Pancreas (tissue), 10 donors: ENCODE measurements at regions not wholly inside any gene's neighbourhood (a gene's known extent, or its start where the extent isn't known, plus 50 kb on each side); places are given as distances from the start of the nearest gene placed in this dataset.

ENCODE experiments used
- ATAC-seq, 4 donors: fragments of 200-7000 bp; cut with Tn5 transposase; one replicate each; pipeline versions ENCODE4 v1.8.0 to v1.9.1; 2020; ENCODE audit warnings: mild to moderate bottlenecking in 4 of 4, moderate library complexity in 4 of 4
- DNase-seq, 6 donors: peaks; one replicate each; pipeline ENCODE4 v3.0.0-alpha.2; 2020
- FAIRE-seq: peaks from 2 replicates; lab custom pipeline; 2012; peaks lifted over from hg19 to GRCh38; lab: Jason Lieb, UNC
- H3K27ac ChIP-seq, 4 donors: fragments of 200-600 bp; sonication (generic); 1 replicate in 3 of 4; 2 replicates in 1 of 4; pipeline versions ENCODE4 v1.5.0 to v1.8.0; 2020
- H3K27me3 ChIP-seq, 4 donors: fragments of 200-600 bp; one replicate each; pipeline ENCODE4 v1.8.0; 2021
- H3K36me3 ChIP-seq, 3 donors: fragments of 200-600 bp; sonication (generic) in 1 of 3; one replicate each; pipeline versions ENCODE4 v1.5.0 to v1.8.0; 2020 to 2021
- H3K4me1 ChIP-seq, 3 donors: fragments of 200-600 bp; one replicate each; pipeline ENCODE4 v1.8.0; 2021
- H3K4me3 ChIP-seq, 4 donors: fragments of 200-600 bp; sonication (generic) in 2 of 4; one replicate each; pipeline versions ENCODE4 v1.5.0 to v1.8.0; 2020 to 2021
- H3K9me3 ChIP-seq, 4 donors: fragments of 200-600 bp; one replicate each; pipeline ENCODE4 v1.8.0; 2021
- WGBS, 2 donors: extraction: QIAGEN DNeasy Blood & Tissue Kit; methylation state at CpG; one replicate each; pipeline ENCODE4 v1.1.7; 2013; 5-methylcytosine and 5-hydroxymethylcytosine counted together
- intact Hi-C, 3 donors: fragments of 100-400 bp; cut with DNase I; formaldehyde crosslinking; loops; one replicate each; pipeline versions ENCODE4 v1.11.1 to v1.14.2; 2022
- TF ChIP-seq, protein P1 (sequence below), 4 donors: fragments of 200-600 bp; sonication (generic) in 3 of 4; IDR thresholded peaks; one replicate each; pipeline versions ENCODE4 v1.5.0 to v1.8.0; 2021; ENCODE audit warnings: antibody characterized with exemption in 4 of 4
- donor health status: healthy with polysubstance abuse.
- donor health status: DM: no; HTN: no; CAD: no; lungs with moderate emphysema.
- donor health status: DM: no; HTN: no; CAD: no.
- donor health status: control.
- donor health status: control.
- donor health status: Bipolar disorder and iron deficiency.
- donor health status: DM: yes; HTN: yes; CAD: no.
- donor health status: DM: no; HTN: no; CAD: no.
- donor health status: DM: no; HTN: no; CAD: no.
- donor health status: DM: yes; HTN: yes; CAD: no.

DNA sequence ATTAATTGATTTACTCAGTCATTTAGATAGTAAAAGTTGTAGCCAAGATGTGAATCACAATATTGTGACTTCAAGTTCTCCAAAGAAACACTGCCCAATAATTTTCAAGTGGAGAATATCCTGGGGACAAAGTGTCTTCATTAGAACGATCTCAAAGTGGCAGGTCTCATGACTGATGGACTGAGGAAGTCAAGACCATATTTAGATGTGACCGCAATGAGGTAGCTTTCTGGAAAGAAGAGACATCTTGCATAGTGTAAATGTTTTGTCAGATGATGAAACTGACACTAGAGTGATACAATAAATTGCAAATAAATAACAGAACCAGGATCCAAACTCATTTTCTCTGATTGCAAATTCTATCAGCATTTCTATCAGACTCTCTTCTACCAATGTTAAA, 1476.9 kb downstream of the EFNB2 start:
- TF ChIP-seq, protein P1, sequence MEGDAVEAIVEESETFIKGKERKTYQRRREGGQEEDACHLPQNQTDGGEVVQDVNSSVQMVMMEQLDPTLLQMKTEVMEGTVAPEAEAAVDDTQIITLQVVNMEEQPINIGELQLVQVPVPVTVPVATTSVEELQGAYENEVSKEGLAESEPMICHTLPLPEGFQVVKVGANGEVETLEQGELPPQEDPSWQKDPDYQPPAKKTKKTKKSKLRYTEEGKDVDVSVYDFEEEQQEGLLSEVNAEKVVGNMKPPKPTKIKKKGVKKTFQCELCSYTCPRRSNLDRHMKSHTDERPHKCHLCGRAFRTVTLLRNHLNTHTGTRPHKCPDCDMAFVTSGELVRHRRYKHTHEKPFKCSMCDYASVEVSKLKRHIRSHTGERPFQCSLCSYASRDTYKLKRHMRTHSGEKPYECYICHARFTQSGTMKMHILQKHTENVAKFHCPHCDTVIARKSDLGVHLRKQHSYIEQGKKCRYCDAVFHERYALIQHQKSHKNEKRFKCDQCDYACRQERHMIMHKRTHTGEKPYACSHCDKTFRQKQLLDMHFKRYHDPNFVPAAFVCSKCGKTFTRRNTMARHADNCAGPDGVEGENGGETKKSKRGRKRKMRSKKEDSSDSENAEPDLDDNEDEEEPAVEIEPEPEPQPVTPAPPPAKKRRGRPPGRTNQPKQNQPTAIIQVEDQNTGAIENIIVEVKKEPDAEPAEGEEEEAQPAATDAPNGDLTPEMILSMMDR (IDR thresholded peaks at IDR 0.05), result no peak
- H3K36me3 ChIP-seq, result no peaks in the 10 kb centered on the region
- 40 to 44% methylated on average over 2 of the region's 2 CpGs for WGBS, 2 donors
- H3K27ac ChIP-seq, result no peak overlapping the region
- no peaks in the 10 kb centered on the region for H3K27me3 ChIP-seq
- DNase-seq (no peak), FAIRE-seq (no peak), ATAC-seq (no peak)
- intact Hi-C loops, result no loop called here
- H3K4me3 ChIP-seq, result no peak overlapping the region
- H3K9me3 ChIP-seq, result no peaks in the 10 kb centered on the region
- no peaks in the 10 kb centered on the region for H3K4me1 ChIP-seq

GRCh38 chr13:105052711-105053110, 1482.8 kb downstream of the EFNB2 start:
- H3K4me1 ChIP-seq, result no peaks in the 10 kb centered on the region
- no peak for DNase-seq
- H3K27me3 ChIP-seq, result no peaks in the 10 kb centered on the region
- no peak overlapping the region for H3K4me3 ChIP-seq
- no peaks in the 10 kb centered on the region for H3K36me3 ChIP-seq
- no peaks in the 10 kb centered on the region for H3K9me3 ChIP-seq
- WGBS, 2 donors, result 71 to 78% methylated on average over 4 of the region's 4 CpGs
- intact Hi-C loops, result no loop called here
- TF ChIP-seq, protein P1 (IDR thresholded peaks at IDR 0.05), result no peak
- H3K27ac ChIP-seq, result no peak overlapping the region
- FAIRE-seq, result no peak
- ATAC-seq, result no peak

DNA sequence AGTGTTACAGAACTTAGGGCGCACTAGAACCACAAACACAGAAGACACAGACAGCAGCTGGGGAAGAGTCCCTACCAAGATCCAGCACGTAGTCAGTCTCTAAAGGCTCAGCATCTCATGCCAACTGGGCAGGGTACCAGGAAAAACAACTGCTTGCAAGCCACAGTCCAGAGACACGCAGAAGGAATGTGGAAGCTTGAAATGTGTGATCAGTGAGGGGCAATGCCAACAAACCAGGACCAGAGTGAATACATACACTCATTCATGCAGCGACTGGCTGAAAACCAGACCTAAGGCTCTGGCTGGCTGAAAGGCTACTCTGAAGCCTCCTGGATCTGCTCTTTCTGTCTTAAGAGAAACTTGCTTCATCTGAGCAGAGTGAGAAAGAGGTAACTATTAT, 1484.8 kb downstream of the EFNB2 start:
- Histone ChIP-seq H3K27ac (no peak overlapping the region), H3K36me3 (no peaks in the 10 kb centered on the region), H3K4me3 (no peak overlapping the region), H3K27me3 (no peaks in the 10 kb centered on the region), H3K4me1 (no peaks in the 10 kb centered on the region), H3K9me3 (no peaks in the 10 kb centered on the region)
- WGBS, 2 donors, result 59 to 68% methylated on average over 4 of the region's 4 CpGs
- no peak for ATAC-seq
- TF ChIP-seq, protein P1 (IDR thresholded peaks at IDR 0.05), result no peak
- FAIRE-seq, result no peak
- intact Hi-C loops, result no loop called here
- no peak for DNase-seq

DNA sequence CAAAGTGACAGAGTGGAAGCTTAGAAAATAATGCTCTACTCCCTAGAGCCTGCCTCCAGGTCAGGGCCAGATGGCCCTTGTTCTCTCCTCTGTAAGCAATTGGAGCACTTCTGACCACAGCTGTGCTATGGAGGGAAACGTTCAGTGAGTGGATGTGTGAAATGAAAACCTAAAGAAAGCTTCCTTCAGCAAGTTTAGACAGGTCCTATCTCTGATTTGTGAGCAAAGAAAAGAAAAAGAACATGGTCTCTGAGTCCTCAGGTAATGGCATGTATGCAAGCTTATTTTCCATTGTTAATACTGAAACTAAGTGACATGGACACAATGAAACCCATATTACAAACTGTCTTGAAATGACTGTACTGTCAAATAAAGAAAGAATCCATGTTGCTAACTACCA, 1486.8 kb downstream of the EFNB2 start:
- intact Hi-C loops, result no loop called here
- WGBS, 2 donors, result 34% methylated on average over 1 of the region's 1 CpG
- Histone ChIP-seq H3K4me3 (no peak overlapping the region), H3K27ac (no peak overlapping the region), H3K27me3 (no peaks in the 10 kb centered on the region), H3K4me1 (no peaks in the 10 kb centered on the region), H3K9me3 (no peaks in the 10 kb centered on the region), H3K36me3 (no peaks in the 10 kb centered on the region)
- DNase-seq (no peak), ATAC-seq (no peak), FAIRE-seq (no peak)
- TF ChIP-seq, protein P1 (IDR thresholded peaks at IDR 0.05), result no peak

DNA sequence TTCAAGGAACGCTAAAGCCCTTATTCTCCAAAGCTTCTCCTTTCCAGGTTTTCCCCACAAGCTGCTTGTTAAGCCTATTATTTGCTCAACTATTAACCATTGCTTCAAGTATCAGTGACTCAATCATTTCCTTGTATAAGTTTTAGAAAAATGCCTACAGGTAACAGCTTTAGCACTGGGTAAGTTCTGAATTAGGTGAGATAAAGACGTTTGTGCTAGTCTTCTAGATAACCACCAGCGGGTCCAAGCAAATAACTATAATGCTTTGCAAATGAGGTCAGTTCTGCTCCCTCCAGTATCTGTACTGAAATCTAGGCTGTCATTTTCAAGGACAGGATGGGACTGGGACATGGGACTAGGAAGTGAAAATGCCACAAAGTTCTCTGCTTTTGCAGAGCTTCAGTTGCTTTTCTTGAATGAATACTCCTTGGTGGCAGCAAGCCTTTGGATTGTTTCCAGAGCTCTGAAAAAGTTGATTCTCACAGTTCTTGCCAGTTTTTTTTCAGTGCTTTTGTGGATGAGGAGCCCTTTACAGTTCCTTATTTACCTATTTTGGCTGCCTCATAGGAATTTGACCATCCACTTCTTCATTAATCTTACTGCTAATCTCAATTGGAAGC, 1487.7 kb downstream of the EFNB2 start:
- no peak overlapping the region for H3K4me3 ChIP-seq
- DNase-seq (no peak), FAIRE-seq (no peak), ATAC-seq (no peak)
- no peaks in the 10 kb centered on the region for H3K9me3 ChIP-seq
- WGBS, 2 donors, result 24 to 25% methylated on average over 3 of the region's 3 CpGs
- H3K4me1 ChIP-seq, result no peaks in the 10 kb centered on the region
- H3K27ac ChIP-seq, result no peak overlapping the region
- no peaks in the 10 kb centered on the region for H3K36me3 ChIP-seq
- intact Hi-C loops, result no loop called here
- no peaks in the 10 kb centered on the region for H3K27me3 ChIP-seq
- TF ChIP-seq, protein P1 (IDR thresholded peaks at IDR 0.05), result no peak
